OCI-LY7 (cell line): ENCODE measurements at regions not wholly inside any gene's neighbourhood (a gene's known extent, or its start where the extent isn't known, plus 50 kb on each side); places are given as distances from the start of the nearest gene placed in this dataset.

Source experiments
- BruUV-seq: library from RNA; stranded (reverse); fragments of 400-500 nt; replicated peaks from 2 replicates; lab custom pipeline; 2021; lab: Mats Ljungman, UMichigan
- CTCF ChIA-PET: fragments of 300-600 bp; sonication (Branson Sonifier 250); formaldehyde crosslinking; loops from one replicate; lab custom pipeline; 2022; ENCODE audit warnings: antibody characterized with exemption; ENCODE audit not compliant: unreplicated experiment; lab: Charles Lee
- POLR2A ChIA-PET: fragments of 300-600 bp; sonication (Branson Sonifier 250); formaldehyde crosslinking; loops from one replicate; lab custom pipeline; 2022; ENCODE audit warnings: antibody characterized with exemption; lab: Charles Lee
- DNase-seq: peaks from one replicate; pipeline ENCODE4 v3.0.0-alpha.2; 2015; ENCODE audit warnings: low spot score
- H2AFZ ChIP-seq: fragments of 200-600 bp; sonication (generic), shearing (Covaris generic); 2 replicates; pipeline ENCODE4 v1.6.1; 2014; ENCODE audit warnings: mild to moderate bottlenecking, antibody characterized with exemption, low read length, moderate library complexity
- H3K27ac ChIP-seq: fragments of 200-600 bp; sonication (generic); 2 replicates; pipeline ENCODE4 v1.5.1; 2014; ENCODE audit warnings: mixed run types, low read depth, mild to moderate bottlenecking, moderate library complexity, low read length, inconsistent platforms; ENCODE audit not compliant: poor library complexity, severe bottlenecking
- H3K36me3 ChIP-seq: fragments of 200-600 bp; sonication (generic); 2 replicates; pipeline ENCODE4 v1.6.1; 2014; ENCODE audit warnings: mild to moderate bottlenecking, antibody characterized with exemption, low read length, moderate library complexity, mixed read lengths; ENCODE audit not compliant: insufficient read depth
- H3K4me1 ChIP-seq: fragments of 200-600 bp; sonication (generic); 2 replicates; pipeline ENCODE4 v1.5.1; 2014; ENCODE audit warnings: mild to moderate bottlenecking, low read length; ENCODE audit not compliant: insufficient read depth, poor library complexity, severe bottlenecking
- H3K4me2 ChIP-seq: fragments of 200-600 bp; sonication (generic); 2 replicates; pipeline ENCODE4 v1.6.1; 2014; ENCODE audit warnings: mild to moderate bottlenecking, low read length
- H3K4me3 ChIP-seq: fragments of 200-600 bp; sonication (generic); 2 replicates; pipeline ENCODE4 v1.5.1; 2014; ENCODE audit warnings: mild to moderate bottlenecking, low read depth, low read length; ENCODE audit not compliant: poor library complexity, severe bottlenecking
- H3K79me2 ChIP-seq: fragments of 200-600 bp; sonication (generic); 2 replicates; pipeline ENCODE4 v1.6.1; 2016; ENCODE audit warnings: low read depth, mild to moderate bottlenecking, low read length, moderate library complexity, mixed read lengths; ENCODE audit not compliant: insufficient read depth
- H3K9me2 ChIP-seq: fragments of 200-600 bp; sonication (generic); 2 replicates; pipeline ENCODE4 v1.6.1; 2016; ENCODE audit warnings: mild to moderate bottlenecking, low read length, mixed read lengths; ENCODE audit not compliant: insufficient read depth
- H3K9me3 ChIP-seq: fragments of 200-600 bp; sonication (generic); 2 replicates; pipeline ENCODE4 v1.6.1; 2014; ENCODE audit warnings: mild to moderate bottlenecking, mixed run types, low read length, mixed read lengths
- H4K20me1 ChIP-seq: fragments of 200-600 bp; sonication (generic); 2 replicates; pipeline ENCODE4 v1.6.1; 2014; ENCODE audit warnings: mild to moderate bottlenecking, antibody characterized with exemption, low read length, moderate library complexity, mixed read lengths; ENCODE audit not compliant: insufficient read depth
- CTCF ChIP-seq: fragments of 200-600 bp; sonication (generic); conservative IDR thresholded peaks from 2 replicates; pipeline ENCODE4 v1.5.1; 2014; ENCODE audit warnings: mild to moderate bottlenecking, antibody characterized with exemption, low read length, moderate library complexity, mixed read lengths
- EZH2phosphoT487 ChIP-seq: fragments of 200-600 bp; sonication (generic); IDR thresholded peaks from 2 replicates; pipeline ENCODE4 v1.6.1; 2018; ENCODE audit warnings: low read depth, borderline replicate concordance, mild to moderate bottlenecking, mixed run types, antibody characterized with exemption, low read length, moderate library complexity, mixed read lengths
- intact Hi-C: fragments of 100-400 bp; cut with micrococcal nuclease; formaldehyde crosslinking; loops from one replicate; pipeline ENCODE4 v1.10.0; 2022; ENCODE audit not compliant: unreplicated experiment

GRCh38 chr6:95660544-95660943 lies 83.2 kb downstream of the MANEA start:
- POLR2A ChIA-PET, result no interaction called here
- no TSS peak for BruUV-seq

GRCh38 chr6:95670011-95670463 lies 92.7 kb downstream of the MANEA start:
- Histone ChIP-seq H2AFZ (no peak overlapping the region), H3K36me3 (no peaks in the 10 kb centered on the region), H3K9me3 (no peaks in the 10 kb centered on the region), H3K79me2 (no peaks in the 10 kb centered on the region), H4K20me1 (no peaks in the 10 kb centered on the region), H3K4me1 (no peaks in the 10 kb centered on the region), H3K4me2 (no peak overlapping the region), H3K27ac (no peak overlapping the region), H3K9me2 (no peaks in the 10 kb centered on the region), H3K4me3 (no peak overlapping the region)
- ChIA-PET POLR2A (no interaction called here), CTCF (no interaction called here)
- intact Hi-C loops, result no loop called here
- DNase-seq, result no peak
- no TSS peak for BruUV-seq
- TF ChIP-seq EZH2phosphoT487 (no peak), CTCF (no peak)

More at GRCh38 chr6:95660544-95660943, 83.2 kb downstream of the MANEA start:
- Histone ChIP-seq H2AFZ (no peak overlapping the region), H3K9me3 (no peaks in the 10 kb centered on the region), H3K4me2 (no peak overlapping the region), H3K4me3 (no peak overlapping the region), H3K27ac (no peak overlapping the region), H3K9me2 (no peaks in the 10 kb centered on the region), H4K20me1 (no peaks in the 10 kb centered on the region), H3K36me3 (no peaks in the 10 kb centered on the region), H3K4me1 (no peaks in the 10 kb centered on the region), H3K79me2 (no peaks in the 10 kb centered on the region)
- CTCF ChIA-PET, result no interaction called here
- no peak for TF ChIP-seq EZH2phosphoT487
- no peak for TF ChIP-seq CTCF
- intact Hi-C loops, result no loop called here
- no peak for DNase-seq

- no peaks in the 10 kb centered on the region for H3K9me2 ChIP-seq
- no peak overlapping the region for H3K27ac ChIP-seq
- H3K79me2 ChIP-seq, result no peaks in the 10 kb centered on the region
- ChIA-PET CTCF (no interaction called here), POLR2A (interaction anchor here (0.8 to 1.0 kb wide), 2 partner anchors 228 to 247 kb away, joined by 3 read pairs; no protein-coding TSS in a partner anchor)
- intact Hi-C loops, result no loop called here
- no TSS peak for BruUV-seq
- no peaks in the 10 kb centered on the region for H4K20me1 ChIP-seq
- no peaks in the 10 kb centered on the region for H3K4me1 ChIP-seq
- H3K4me3 ChIP-seq, result no peak overlapping the region
- H2AFZ ChIP-seq, result no peak overlapping the region
- DNase-seq, result no peak
- TF ChIP-seq EZH2phosphoT487 (no peak), CTCF (no peak)
- no peaks in the 10 kb centered on the region for H3K36me3 ChIP-seq
- no peak overlapping the region for H3K4me2 ChIP-seq
- H3K9me3 ChIP-seq, result no peaks in the 10 kb centered on the region
Measured at GRCh38 chr6:95676011-95676628, 98.8 kb downstream of the MANEA start.
